ENCODE measurements at regions not wholly inside any gene's neighbourhood (a gene's known extent, or its start where the extent isn't known, plus 50 kb on each side); places are given as distances from the start of the nearest gene placed in this dataset.
"Not testable (repeated sequence)": the region's sequence is repeated elsewhere in the genome, so short reads cannot be mapped to it uniquely, and the experiment has no call there.

DNA sequence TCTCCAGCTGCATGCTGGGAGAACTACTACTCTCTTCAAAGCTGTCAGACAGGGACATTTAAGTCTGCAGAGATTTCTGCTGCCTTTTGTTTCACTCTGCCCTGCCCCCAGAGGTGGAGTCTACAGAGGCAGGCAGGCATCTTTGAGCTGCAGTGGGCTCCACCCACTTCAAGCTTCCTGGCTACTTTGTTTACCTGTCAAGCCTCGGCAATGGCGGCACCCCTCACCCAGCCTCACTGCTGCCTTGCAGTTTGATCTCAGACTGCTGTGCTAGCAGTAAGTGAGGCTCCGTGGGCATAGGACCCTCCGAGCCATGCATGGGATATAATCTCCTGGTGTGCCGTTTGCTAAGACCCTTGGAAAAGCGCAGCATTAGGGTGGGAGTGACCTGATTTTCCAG, 61.7 kb downstream of the DMRTA1 start:
- DNase-seq = not testable (repeated sequence)

- DNase-seq = no peak
Observed at GRCh38 chr9:22508790-22509189, 62.2 kb downstream of the DMRTA1 start.

DNA sequence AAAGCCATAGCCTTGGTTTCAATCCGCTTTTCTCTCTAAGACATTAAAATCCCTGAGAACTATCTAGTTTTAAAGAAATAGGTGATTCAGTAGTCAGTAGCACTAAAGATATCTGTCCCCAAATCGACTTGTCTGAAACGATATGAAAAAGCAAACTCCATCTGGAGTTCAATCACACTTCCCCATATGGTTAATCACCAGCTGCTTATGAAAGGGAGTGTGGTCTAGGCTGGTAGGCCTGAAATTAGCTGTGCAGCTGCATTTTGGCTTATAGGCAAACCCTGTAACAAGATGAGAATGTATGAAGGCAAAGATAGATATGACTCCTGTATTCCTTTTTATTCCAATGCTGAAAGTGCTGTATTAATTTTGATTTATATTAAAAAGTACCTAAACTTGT, 65.9 kb downstream of the DMRTA1 start:
- DNase-seq = peak; percentile 78

- DNase-seq = no peak
Observed at GRCh38 chr9:22514871-22515270, 68.2 kb downstream of the DMRTA1 start.

GRCh38 chr9:22522206-22522740, 75.6 kb downstream of the DMRTA1 start:
- DNase-seq = no peak

DNA sequence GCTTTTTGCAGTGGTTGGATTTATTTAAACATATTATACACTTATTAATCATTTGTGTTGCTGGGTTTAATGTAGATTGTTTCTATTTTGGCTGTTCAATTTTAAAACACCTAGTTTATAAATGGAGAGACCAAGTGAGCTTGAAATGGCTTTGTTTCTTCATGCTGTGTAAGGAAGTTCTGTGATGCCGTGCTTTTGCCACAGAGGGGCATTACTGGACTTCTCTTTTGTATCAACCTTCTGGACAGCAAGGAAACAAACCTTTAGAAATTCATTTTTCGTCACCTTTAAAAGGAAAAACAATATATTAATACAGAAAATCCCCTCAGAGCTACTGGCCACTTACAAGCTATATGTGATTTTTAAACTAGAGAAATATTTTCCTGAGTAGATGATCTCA, 81.9 kb downstream of the DMRTA1 start:
- peak; percentile 50 for DNase-seq

DNA sequence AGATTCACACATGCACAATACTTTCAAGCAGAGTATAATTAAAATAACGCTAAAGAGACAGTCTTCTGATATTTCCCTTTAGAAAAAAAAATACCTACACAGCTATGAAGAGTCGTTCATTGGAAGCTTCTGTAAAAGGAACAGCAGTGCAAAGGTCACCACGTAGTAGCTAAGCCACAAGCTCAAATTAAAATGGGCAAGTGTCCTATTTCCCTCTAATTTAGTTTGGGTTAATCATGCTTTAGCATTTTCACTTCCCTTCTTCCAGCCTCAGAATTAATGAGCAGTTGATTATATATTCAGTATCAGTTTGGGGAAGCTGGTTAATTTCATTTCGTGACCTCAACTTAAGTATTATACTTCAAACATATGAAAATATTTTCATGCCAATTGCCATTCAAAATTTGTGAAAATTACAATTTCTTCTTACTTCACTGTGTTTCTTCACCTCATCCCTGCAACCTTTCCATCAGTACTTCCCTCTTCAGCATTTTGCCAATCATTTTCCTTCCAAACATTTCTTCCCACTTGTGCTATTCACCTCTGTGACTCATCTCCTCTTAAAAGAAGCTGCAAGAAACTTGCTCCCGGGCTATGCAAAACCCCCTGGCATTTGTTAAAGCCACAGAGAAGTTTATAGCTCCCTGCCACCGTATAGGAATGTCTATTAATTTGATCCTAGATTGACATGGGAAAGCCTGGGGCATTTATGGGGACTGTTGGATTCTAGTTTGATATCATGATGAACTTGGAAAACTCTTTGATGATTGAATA, 83.0 kb downstream of the DMRTA1 start:
- DNase-seq = no peak

DNA sequence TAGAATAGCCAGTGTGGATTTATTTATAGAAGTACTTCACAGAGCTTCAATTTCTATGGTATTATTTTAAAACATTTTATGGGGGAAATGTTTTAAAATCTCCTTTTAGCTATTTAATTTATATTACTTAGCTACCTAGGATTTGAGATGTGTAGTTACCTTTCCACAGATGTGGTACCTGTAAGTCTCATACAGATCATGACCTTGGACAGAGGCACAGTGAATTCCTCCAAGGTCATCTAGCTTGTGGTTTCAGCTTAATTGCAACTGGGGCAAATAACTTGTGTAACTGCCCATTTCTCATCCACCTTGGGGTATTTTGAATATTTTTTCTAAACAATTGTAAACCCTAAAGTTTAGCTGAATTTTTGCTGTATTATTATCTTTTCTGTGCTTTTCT, 89.2 kb downstream of the DMRTA1 start:
- DNase-seq = no peak

DNA sequence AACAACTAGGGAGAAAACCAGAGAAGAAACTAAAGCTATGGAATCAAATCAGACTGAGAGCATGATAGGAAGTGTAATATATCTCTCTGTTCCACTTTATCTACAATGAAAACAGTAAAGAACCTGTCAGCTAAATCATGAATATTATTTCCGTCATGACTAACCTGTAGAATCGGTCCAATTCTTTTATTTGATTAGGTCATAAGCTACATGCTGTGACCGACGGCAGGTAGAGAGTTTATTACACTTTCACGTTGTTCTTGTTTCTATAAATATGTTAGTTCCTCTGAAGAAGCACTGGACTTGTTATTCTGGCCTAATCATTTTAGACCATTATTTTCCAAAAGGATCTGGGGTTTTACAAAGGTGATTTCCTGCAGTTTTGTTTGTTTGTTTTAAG, 91.1 kb downstream of the DMRTA1 start:
- DNase-seq = no peak

GRCh38 chr9:22548625-22549024, 102.0 kb downstream of the DMRTA1 start:
- DNase-seq = no peak

DNA sequence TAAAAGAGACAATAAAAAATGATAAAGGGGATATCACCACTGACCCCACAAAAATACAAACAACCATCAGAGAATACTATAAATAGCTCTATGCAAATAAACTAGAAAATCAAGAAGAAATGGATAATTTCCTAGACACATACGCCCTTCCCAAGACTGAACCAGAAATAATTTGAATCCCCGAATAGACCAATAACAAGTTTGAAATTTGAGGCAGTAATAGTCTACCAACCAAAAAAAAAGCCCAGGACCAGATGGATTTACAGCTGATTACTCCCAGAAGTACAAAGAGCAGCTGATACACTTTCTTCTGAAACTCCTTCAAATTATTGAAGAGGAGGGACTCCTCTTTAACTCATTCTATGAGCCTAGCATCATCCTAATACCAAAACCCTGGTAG, 128.1 kb downstream of the DMRTA1 start:
- no peak for DNase-seq

DNA sequence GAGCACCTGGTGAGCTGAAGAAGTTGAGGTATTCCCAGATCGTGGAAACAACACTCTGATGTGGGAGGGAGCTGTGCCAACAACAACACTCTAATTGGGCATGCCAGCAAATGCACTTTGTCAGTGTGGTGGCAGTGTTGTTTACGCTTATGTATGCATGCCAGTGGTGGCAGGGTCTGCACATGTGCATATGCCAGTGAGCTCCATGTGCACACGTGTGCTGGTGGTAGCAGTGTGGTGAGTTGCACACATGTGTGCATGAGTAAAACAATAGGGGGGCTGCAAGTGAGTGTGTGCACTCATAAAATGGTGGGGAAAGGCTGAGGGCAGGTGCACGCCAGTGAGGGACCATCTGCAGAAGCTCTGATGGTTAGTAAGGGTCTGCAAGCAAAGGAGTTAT, 134.2 kb downstream of the DMRTA1 start:
- DNase-seq = no peak

DNA sequence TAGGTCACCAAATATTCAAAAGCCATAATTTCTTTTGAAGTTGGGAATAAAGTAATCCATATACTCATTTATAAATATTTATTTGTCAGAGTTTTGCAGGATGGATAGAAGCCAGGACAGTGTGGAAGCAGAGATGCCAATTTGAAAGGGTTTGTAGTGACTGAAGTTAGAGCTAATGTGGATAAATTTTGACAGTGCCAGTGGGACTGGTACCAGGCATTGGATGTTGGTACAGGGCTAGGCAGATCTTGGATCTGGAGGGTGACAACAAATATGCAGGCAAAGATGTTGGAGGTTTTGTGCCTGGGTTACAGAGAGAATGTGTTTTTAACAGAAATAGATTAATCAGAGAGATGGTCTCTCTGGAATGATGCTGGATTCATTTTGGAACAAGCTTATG, 135.6 kb downstream of the DMRTA1 start:
- DNase-seq = no peak

DNA sequence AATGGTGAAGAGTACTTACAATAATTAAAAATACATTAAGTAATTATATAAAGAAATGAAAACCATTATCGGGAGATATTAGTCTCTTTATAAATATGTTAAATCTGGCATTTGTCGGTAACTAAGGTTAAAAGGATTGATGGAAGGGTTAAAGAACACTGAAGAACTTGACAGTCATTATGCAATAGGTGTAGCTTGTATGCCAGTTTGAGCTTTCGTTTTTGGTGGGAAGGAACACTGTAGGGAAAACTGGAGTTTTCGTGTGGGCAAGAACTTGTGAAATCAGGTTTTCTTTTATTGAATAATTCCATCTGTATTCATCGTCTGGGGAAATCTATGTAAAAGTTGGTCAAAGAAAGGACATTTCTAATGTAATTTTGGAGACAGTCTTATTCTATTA, 142.3 kb downstream of the DMRTA1 start:
- DNase-seq = no peak

- no peak for DNase-seq
Observed at GRCh38 chr9:22590336-22591033, 143.9 kb downstream of the DMRTA1 start.

GRCh38 chr9:22595805-22596204, 149.2 kb downstream of the DMRTA1 start:
- no peak for DNase-seq

DNA sequence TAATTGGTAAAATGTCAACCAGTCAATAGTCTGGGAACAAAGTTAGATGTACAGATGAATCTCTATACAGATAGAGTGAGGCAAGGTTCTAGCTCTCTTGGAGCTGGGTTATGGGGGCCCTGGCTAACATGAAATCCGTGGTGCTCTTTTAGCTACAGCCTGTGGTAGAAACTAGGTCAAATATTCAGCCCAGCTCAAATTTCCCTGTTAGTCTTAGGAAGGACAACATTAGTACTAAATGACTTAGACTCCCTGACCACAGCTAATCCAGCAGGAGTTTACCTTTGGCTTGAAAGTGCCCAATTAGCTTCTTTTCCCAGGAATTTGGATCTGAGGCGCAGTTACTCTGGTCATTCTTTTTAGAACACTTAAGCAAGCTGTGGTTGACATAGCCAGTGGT, 170.5 kb downstream of the DMRTA1 start:
- no peak for DNase-seq

- DNase-seq = peak; percentile 94
Observed at GRCh38 chr9:22622815-22623214, 176.2 kb downstream of the DMRTA1 start.

DNA sequence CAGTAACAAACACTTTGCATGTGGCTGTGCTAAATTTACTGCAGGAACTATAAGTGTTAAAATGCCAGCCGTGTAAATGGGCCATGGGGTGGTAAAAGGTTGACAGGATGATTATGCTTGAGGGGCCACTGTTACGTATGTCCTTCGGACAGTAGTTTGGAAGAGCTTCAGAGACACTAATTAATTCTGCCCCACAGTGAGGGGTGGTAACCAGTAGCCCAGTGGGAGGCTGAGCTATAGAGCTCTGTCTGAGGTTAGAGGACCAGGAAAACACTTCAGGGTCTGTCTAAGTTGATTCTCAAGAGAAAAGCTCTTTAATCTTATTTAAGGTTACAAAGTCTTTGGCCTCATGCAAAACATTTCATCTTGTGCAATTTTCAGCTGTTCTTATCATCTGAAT, 176.6 kb downstream of the DMRTA1 start:
- no peak for DNase-seq

GRCh38 chr9:22625540-22625939, 178.9 kb downstream of the DMRTA1 start:
- no peak for DNase-seq

- no peak for DNase-seq
Observed at GRCh38 chr9:22643541-22643940, 196.9 kb downstream of the DMRTA1 start.

DNA sequence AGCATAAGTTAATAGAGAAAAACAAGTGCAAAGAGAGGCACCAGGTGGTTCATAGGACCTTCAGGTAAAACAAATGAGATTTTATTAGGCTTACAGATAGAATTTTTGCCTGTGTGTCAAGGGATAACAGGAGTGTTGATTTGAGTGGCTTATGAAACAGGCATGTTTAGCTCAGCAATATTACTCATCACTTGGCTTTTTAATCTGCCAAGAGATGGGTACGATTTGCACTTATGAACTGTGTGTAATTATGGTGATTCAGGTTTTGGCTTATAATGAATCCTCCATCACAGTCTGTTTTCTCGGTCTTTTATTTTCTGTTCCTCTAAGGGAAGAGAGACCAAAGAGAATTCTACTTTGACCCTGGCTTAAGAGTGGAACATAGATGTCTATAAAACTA, 199.3 kb downstream of the DMRTA1 start:
- DNase-seq = no peak

DNA sequence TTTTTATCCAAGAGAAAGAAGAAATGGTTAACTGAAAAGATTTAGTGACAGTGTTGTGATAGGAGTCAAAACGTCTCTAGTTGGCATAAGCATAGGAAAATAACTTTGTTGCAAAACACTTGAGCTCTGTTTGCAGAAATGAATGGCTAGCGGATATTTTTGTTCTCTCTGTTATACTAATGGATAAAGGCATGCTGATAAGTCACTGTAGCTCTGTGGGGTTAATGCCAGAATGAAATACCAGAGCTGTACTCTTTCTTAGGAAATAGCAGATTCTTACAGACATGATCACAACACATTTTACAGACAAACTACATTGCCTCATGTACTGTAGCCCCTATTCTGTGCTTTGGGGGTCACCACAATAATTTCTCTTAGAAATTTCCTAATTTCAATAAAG, 202.8 kb downstream of the DMRTA1 start:
- DNase-seq = no peak

DNA sequence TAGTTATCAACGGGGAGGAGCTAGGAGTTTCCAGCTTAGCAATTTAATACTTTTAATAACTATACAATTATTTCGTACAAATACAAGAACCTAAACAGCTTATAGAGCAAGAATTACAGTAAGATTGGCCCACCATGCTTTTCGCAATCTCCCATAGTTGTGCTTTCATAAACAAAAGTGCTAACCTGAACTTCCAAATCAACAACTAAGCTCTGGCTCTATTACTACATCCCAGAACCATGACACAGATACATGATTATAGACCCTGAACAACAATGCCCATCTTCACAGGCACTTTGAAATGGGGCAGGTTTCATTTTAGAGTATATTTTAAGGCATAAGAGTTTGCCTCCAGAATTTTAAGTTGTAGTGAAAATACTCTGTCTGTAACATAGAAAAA, 203.5 kb downstream of the DMRTA1 start:
- no peak for DNase-seq

DNA sequence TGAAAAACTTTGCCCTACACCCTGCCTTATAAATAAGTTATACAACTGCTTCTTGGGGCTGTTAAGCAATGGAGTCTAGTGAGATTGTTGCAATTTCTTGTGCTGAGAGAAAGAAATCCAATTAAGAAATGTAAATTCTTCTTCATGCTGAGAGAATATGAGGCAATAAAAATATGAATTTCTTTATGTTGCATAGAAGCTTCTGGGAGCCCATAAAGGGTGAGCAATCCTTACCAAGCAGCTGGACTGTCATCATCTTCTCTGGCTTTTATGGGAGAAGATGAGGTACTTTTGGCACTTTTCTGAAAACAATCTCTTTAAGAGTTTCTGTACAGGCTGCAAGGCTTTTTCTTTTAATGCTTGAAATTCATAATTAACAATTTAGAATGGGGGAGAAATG, 204.3 kb downstream of the DMRTA1 start:
- DNase-seq = no peak
